Loucy (cell line): ENCODE measurements at regions not wholly inside any gene's neighbourhood (a gene's known extent, or its start where the extent isn't known, plus 50 kb on each side); places are given as distances from the start of the nearest gene placed in this dataset.
A peak's percentile ranks its signal among the peaks of the same experiment; 100 is the strongest.

Experiments used
- H2AFZ ChIP-seq: fragments of 200-600 bp; sonication (generic); 2 replicates; pipeline ENCODE4 v1.6.0; 2016; ENCODE audit warnings: antibody characterized with exemption, mild to moderate bottlenecking, low read length, moderate library complexity
- H3F3A ChIP-seq: fragments of 200-600 bp; 2 replicates; pipeline ENCODE4 v1.6.0; 2016; ENCODE audit warnings: antibody characterized with exemption, low read depth, mild to moderate bottlenecking
- H3K27me3 ChIP-seq: fragments of 200-600 bp; sonication (generic); 2 replicates; pipeline ENCODE4 v1.6.1; 2014; ENCODE audit warnings: low read length, mild to moderate bottlenecking; ENCODE audit not compliant: insufficient read depth, poor library complexity, severe bottlenecking
- H3K36me3 ChIP-seq: fragments of 200-600 bp; sonication (generic); 2 replicates; pipeline ENCODE4 v1.6.1; 2016; ENCODE audit warnings: low read length; ENCODE audit not compliant: insufficient read depth
- H3K4me1 ChIP-seq: fragments of 200-600 bp; sonication (generic); 2 replicates; pipeline ENCODE4 v1.5.1; 2014; ENCODE audit warnings: low read length, mild to moderate bottlenecking; ENCODE audit not compliant: insufficient read depth, poor library complexity, severe bottlenecking
- H3K4me2 ChIP-seq: fragments of 200-600 bp; sonication (generic); 2 replicates; pipeline ENCODE4 v1.6.0; 2014; ENCODE audit warnings: antibody characterized with exemption, low read length, low read depth, mild to moderate bottlenecking; ENCODE audit not compliant: poor library complexity, severe bottlenecking
- H3K4me3 ChIP-seq: fragments of 200-600 bp; sonication (generic); 2 replicates; pipeline ENCODE4 v1.5.1; 2014; ENCODE audit warnings: low read length, mild to moderate bottlenecking, mixed read lengths; ENCODE audit not compliant: poor library complexity, severe bottlenecking
- H3K79me2 ChIP-seq: fragments of 200-600 bp; sonication (generic); 2 replicates; pipeline ENCODE4 v1.6.1; 2014; ENCODE audit warnings: low read length; ENCODE audit not compliant: insufficient read depth
- H3K9ac ChIP-seq: fragments of 200-600 bp; sonication (generic); 2 replicates; pipeline ENCODE4 v1.6.0; 2014; ENCODE audit warnings: mild to moderate bottlenecking, low read depth, low read length, moderate library complexity; ENCODE audit not compliant: poor library complexity, severe bottlenecking
- H3K9me2 ChIP-seq: fragments of 200-600 bp; sonication (generic); replicated peaks from 2 replicates; pipeline ENCODE4 v1.6.1; 2016; ENCODE audit warnings: low read depth, low read length, mixed read lengths
- H3K9me3 ChIP-seq: fragments of 200-600 bp; sonication (generic); 2 replicates; pipeline ENCODE4 v1.6.1; 2014; ENCODE audit warnings: mild to moderate bottlenecking, antibody characterized with exemption, low read length, low read depth; ENCODE audit not compliant: insufficient read depth
- H4K20me1 ChIP-seq: fragments of 200-600 bp; sonication (generic); 2 replicates; pipeline ENCODE4 v1.6.0; 2014; ENCODE audit warnings: antibody characterized with exemption, low read length, mild to moderate bottlenecking; ENCODE audit not compliant: insufficient read depth, poor library complexity, severe bottlenecking
- CTCF ChIP-seq: fragments of 200-600 bp; sonication (generic); conservative IDR thresholded peaks from 2 replicates; pipeline ENCODE4 v1.5.1; 2014; ENCODE audit warnings: mild to moderate bottlenecking, antibody characterized with exemption, low read length
- EZH2phosphoT487 ChIP-seq: fragments of 200-600 bp; IDR thresholded peaks from 2 replicates; pipeline ENCODE4 v1.6.1; 2018; ENCODE audit warnings: antibody characterized with exemption, mild to moderate bottlenecking, moderate library complexity, borderline replicate concordance

GRCh38 chr9:16178294-16178693 lies 625.5 kb downstream of the CCDC171 start:
- Histone ChIP-seq H4K20me1 (no peaks in the 10 kb centered on the region), H3K4me2 (no peak overlapping the region), H3K27me3 (no peaks in the 10 kb centered on the region), H3K9ac (no peak overlapping the region), H3K4me1 (peaks cover 5% of the 10 kb centered on the region), H3K79me2 (no peaks in the 10 kb centered on the region), H3K36me3 (no peaks in the 10 kb centered on the region), H3K9me2 (no peaks in the 10 kb centered on the region), H3F3A (no peaks in the 10 kb centered on the region), H3K4me3 (no peak overlapping the region), H2AFZ (no peak overlapping the region), H3K9me3 (no peaks in the 10 kb centered on the region)
- TF ChIP-seq CTCF (no peak), EZH2phosphoT487 (no peak)

DNA sequence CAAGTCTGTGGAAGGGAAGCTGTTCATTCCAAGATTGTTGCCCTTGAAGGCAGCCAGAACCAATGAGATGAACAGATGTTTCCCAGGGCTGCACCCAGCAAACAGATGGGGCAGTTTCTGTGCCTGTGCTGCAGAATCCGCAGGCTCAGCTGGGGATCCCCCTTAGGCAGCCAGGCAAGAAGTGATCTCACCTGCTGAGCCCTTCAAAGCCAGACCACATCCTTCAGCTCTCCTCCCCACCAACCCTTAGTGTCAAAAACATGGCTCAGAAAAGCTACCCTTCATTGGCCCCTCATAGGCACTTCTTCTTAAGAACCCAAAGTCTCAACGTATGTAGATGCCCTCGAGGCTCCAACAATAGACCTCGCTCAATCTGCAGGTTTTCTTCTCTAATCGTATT lies 626.7 kb downstream of the CCDC171 start:
- Histone ChIP-seq H3K4me3 (no peak overlapping the region), H3K27me3 (no peaks in the 10 kb centered on the region), H3K9me3 (no peaks in the 10 kb centered on the region), H2AFZ (no peak overlapping the region), H3K9me2 (no peaks in the 10 kb centered on the region), H3F3A (no peaks in the 10 kb centered on the region), H3K4me1 (peaks cover 5% of the 10 kb centered on the region), H3K79me2 (no peaks in the 10 kb centered on the region), H4K20me1 (no peaks in the 10 kb centered on the region), H3K4me2 (peak overlapping the region; percentile 11), H3K36me3 (no peaks in the 10 kb centered on the region), H3K9ac (no peak overlapping the region)
- no peak for TF ChIP-seq CTCF
- TF ChIP-seq EZH2phosphoT487: no peak

DNA sequence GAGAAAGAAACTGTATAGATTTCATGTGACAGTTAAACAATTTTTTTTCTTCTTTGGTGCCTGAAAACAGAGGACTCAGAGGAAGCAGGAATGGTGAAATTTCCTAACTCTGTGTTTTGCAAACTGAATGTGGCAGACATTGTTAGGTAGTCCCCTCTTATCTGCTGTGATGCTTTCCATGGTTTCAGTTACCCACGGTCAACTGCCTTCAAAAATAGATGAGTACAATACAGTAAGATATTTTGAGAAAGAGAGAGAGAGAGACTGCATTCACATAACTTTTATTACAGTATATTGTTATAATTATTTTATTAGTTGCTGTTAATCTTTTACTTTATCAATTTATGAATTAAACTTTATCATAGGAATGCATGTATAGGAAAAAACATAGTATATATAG lies 627.2 kb downstream of the CCDC171 start:
- H3K9me3 ChIP-seq: no peaks in the 10 kb centered on the region
- H3K27me3 ChIP-seq: no peaks in the 10 kb centered on the region
- no peak overlapping the region for H2AFZ ChIP-seq
- no peaks in the 10 kb centered on the region for H4K20me1 ChIP-seq
- peak overlapping the region; percentile 11 for H3K4me2 ChIP-seq
- no peak overlapping the region for H3K4me3 ChIP-seq
- peaks cover 10% of the 10 kb centered on the region for H3K4me1 ChIP-seq
- H3K9me2 ChIP-seq: no peaks in the 10 kb centered on the region
- H3K36me3 ChIP-seq: no peaks in the 10 kb centered on the region
- no peaks in the 10 kb centered on the region for H3K79me2 ChIP-seq
- no peaks in the 10 kb centered on the region for H3F3A ChIP-seq
- TF ChIP-seq CTCF: no peak
- TF ChIP-seq EZH2phosphoT487: no peak
- H3K9ac ChIP-seq: no peak overlapping the region
